ENCODE measurements at regions not wholly inside any gene's neighbourhood (a gene's known extent, or its start where the extent isn't known, plus 50 kb on each side); places are given as distances from the start of the nearest gene placed in this dataset.

DNA sequence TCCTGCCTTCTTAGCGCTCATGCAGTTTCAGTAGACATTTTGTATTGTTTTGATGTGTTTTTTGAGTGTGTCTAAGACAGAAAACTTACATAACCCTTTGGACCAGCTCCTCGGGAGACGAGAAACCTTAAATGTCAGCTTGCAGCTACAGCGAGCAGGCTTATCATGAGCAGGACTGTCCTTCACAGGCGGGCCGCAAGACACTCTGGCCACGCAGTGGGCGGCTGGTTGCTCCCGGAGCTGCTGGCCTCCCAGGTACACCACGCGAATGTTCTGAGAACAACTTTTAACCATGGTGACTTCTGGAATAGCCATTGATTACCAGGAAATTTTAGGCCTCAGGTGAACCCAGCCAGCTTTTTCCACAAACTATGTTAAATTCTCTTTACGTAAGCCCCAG, 164.1 kb upstream of the DIO3 start:
- Histone ChIP-seq H3K9me3 (replicated peaks) (peaks cover 3% of the 10 kb centered on the region), H3K4me3 (no peak overlapping the region), H3K36me3 (no peaks in the 10 kb centered on the region), H3K27me3 (ENCODE audit: low read depth) (peaks cover 79% of the 10 kb centered on the region), H3K4me1 (peaks cover 8% of the 10 kb centered on the region), H3K27ac (replicated peaks) (no peak overlapping the region)
- intact Hi-C loops (cut with micrococcal nuclease) = no loop called here
- DNase-seq = no peak
- TF ChIP-seq, protein P1, sequence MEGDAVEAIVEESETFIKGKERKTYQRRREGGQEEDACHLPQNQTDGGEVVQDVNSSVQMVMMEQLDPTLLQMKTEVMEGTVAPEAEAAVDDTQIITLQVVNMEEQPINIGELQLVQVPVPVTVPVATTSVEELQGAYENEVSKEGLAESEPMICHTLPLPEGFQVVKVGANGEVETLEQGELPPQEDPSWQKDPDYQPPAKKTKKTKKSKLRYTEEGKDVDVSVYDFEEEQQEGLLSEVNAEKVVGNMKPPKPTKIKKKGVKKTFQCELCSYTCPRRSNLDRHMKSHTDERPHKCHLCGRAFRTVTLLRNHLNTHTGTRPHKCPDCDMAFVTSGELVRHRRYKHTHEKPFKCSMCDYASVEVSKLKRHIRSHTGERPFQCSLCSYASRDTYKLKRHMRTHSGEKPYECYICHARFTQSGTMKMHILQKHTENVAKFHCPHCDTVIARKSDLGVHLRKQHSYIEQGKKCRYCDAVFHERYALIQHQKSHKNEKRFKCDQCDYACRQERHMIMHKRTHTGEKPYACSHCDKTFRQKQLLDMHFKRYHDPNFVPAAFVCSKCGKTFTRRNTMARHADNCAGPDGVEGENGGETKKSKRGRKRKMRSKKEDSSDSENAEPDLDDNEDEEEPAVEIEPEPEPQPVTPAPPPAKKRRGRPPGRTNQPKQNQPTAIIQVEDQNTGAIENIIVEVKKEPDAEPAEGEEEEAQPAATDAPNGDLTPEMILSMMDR (IDR thresholded peaks at IDR 0.05; ENCODE audit: borderline replicate concordance) = no peak

DNA sequence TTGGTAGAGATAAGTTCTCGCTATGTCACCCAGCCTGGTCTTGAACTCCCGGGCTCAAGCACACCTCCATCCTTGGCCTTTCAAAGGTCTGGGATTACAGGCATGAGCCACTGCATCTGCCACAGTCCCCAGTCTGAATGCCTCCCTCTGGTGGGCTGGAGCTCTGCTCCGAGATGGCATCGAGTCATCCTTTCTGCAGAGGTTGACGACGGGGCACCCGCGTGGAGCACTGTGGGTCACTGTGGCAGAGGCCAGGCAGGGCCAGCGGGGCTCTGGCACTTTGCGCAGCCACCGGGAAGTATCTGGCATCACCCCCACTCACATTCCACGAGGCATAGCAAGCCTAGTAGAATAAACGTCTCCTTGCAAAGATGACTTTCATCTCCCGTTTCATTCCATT, 163.3 kb upstream of the DIO3 start:
- TF ChIP-seq, protein P1 (IDR thresholded peaks at IDR 0.05; ENCODE audit: borderline replicate concordance) = no peak
- H3K4me1 ChIP-seq = peaks cover 8% of the 10 kb centered on the region
- no peak for DNase-seq
- no peak overlapping the region for H3K4me3 ChIP-seq
- no peaks in the 10 kb centered on the region for H3K9me3 ChIP-seq (replicated peaks)
- H3K27me3 ChIP-seq (ENCODE audit: low read depth) = peaks cover 79% of the 10 kb centered on the region
- no peaks in the 10 kb centered on the region for H3K36me3 ChIP-seq
- intact Hi-C loops (cut with micrococcal nuclease) = no loop called here
- H3K27ac ChIP-seq (replicated peaks) = no peak overlapping the region

DNA sequence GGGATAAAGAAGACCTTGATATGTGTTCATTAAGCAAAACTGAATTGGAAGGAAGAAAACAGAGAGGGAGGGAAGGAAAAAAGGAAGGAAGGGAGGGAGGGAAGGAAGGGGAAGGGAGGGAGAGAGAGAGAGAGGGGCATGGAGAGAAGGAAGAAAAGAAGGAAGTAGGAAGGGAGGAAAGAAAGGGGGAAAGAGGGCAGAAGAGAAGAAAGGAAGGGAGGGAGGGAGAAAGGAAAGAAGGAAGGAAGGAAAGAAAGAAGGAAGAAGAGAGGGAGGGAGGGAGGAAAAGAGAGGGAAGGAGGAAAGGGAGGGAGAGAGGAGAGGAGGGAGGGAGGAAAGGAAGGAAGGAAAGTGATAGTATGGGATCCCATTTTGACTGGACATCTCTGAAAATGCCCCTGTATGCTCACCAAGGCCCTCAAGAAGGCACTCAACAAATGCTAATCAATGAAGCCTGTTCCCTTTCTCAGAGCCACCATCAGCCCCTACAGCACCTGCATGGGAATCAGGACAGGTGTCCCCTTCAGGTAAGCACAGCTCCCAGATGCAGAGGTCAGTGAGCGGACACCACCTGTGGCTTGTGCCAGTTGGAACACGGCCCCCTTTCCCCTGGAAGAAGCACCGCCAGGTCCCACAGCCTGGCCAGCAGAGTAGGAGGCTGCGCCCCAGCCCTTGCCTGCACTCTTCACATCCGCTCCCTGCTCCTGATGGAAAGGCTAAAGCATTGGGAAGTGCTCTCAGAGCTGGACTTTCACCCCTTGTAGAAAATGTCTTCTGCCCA, 161.4 kb upstream of the DIO3 start:
- Histone ChIP-seq H3K27ac (replicated peaks) (no peak overlapping the region), H3K4me1 (peaks cover 8% of the 10 kb centered on the region), H3K27me3 (ENCODE audit: low read depth) (peaks cover 84% of the 10 kb centered on the region), H3K9me3 (replicated peaks) (no peaks in the 10 kb centered on the region), H3K36me3 (no peaks in the 10 kb centered on the region), H3K4me3 (no peak overlapping the region)
- DNase-seq = no peak
- intact Hi-C loops (cut with micrococcal nuclease) = no loop called here
- TF ChIP-seq, protein P1 (IDR thresholded peaks at IDR 0.05; ENCODE audit: borderline replicate concordance) = no peak

DNA sequence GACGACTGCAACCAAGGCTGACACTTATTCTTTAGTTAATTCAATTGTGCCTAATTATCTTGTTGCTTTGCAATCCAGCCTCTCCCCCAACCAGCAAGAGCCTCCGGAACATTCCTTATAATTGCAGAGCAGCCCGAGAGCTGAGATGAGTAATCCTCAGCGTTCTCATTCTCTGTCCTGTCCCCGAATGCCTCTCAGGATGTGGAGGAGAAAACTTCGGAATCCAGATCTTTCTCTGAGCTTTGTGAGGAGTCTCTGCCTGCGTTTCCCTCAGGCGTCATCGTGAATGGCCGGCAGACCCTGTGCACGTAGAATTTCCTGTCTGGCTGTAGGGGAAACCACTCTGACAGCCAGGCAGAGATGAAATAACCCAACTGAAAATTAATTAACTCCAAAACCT, 160.5 kb upstream of the DIO3 start:
- H3K27me3 ChIP-seq (ENCODE audit: low read depth) = peaks cover 77% of the 10 kb centered on the region
- intact Hi-C loops (cut with micrococcal nuclease) = no loop called here
- H3K27ac ChIP-seq (replicated peaks) = no peak overlapping the region
- H3K36me3 ChIP-seq = no peaks in the 10 kb centered on the region
- H3K9me3 ChIP-seq (replicated peaks) = no peaks in the 10 kb centered on the region
- no peak for DNase-seq
- peaks cover 8% of the 10 kb centered on the region for H3K4me1 ChIP-seq
- no peak overlapping the region for H3K4me3 ChIP-seq
- TF ChIP-seq, protein P1 (IDR thresholded peaks at IDR 0.05; ENCODE audit: borderline replicate concordance) = no peak

DNA sequence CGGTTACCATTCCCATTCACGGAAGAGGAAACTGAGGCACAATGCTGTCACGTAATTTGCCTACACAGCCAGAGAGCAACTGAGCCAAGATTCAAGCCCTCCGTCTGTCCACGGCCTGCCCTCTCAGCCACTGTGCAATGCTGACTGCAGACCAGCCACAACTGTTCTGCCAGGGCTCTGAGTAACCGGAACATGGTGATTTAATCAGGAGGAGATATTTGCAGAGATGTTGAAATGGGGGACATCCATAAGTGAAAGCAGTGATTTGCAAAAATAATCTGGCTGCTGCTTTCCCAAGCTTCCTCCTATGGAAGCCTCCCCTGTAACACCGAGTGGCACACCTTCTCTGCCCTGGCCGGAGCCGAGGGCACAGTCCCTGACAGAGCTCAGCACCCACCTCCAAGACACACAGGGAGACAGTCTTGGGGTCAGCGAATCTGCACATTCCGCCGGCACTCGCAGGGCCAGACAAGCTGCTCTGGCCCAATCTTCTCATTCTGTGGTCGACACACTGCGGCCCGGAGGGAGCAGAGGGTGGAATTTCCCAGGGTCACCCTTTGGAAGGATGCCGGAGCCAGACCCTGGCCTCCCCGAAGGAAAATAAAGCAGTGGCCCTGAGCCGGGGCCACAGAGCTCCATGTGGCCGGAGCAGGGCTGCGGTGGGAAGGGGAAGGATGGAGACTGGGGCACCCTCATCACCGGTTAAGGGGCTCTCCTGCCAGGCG, 158.2 kb upstream of the DIO3 start:
- no peak for DNase-seq
- Histone ChIP-seq H3K4me1 (peaks cover 8% of the 10 kb centered on the region), H3K4me3 (no peak overlapping the region), H3K9me3 (replicated peaks) (no peaks in the 10 kb centered on the region), H3K27ac (replicated peaks) (no peak overlapping the region), H3K27me3 (ENCODE audit: low read depth) (peaks cover 87% of the 10 kb centered on the region), H3K36me3 (no peaks in the 10 kb centered on the region)
- TF ChIP-seq, protein P1 (IDR thresholded peaks at IDR 0.05; ENCODE audit: borderline replicate concordance) = no peak
- intact Hi-C loops (cut with micrococcal nuclease) = no loop called here
